ENCODE measurements at regions not wholly inside any gene's neighbourhood (a gene's known extent, or its start where the extent isn't known, plus 50 kb on each side); places are given as distances from the start of the nearest gene placed in this dataset.

GRCh38 chr13:47508527-47509228 is 492.4 kb downstream of the SUCLA2 start:
- Histone ChIP-seq H3K4me2 (ENCODE audit: insufficient read depth, low read length) (no peak overlapping the region), H3K4me1 (ENCODE audit: control insufficient read depth, extremely low read depth, insufficient read depth, low read length) (no peaks in the 10 kb centered on the region), H3K9ac (replicated peaks; ENCODE audit: extremely low read depth, insufficient read depth, low read length) (no peak overlapping the region), H3K27me3 (ENCODE audit: control insufficient read depth in 2 of 2, insufficient read depth in 2 of 2, low read length in 2 of 2) (no peaks in the 10 kb centered on the region), H3K9me3 (replicated peaks; ENCODE audit: control insufficient read depth, insufficient read depth, low read length) (peaks cover 6% of the 10 kb centered on the region), H3K79me2 (ENCODE audit: control insufficient read depth, insufficient read depth, low read length) (no peaks in the 10 kb centered on the region), H4K20me1 (replicated peaks; ENCODE audit: control insufficient read depth, extremely low read depth, insufficient read depth, low read length) (no peaks in the 10 kb centered on the region), H3K36me3 (ENCODE audit: control insufficient read depth in 2 of 2, extremely low read depth in 1 of 2, insufficient read depth in 2 of 2, low read length in 2 of 2) (no peaks in the 10 kb centered on the region), H3K4me3 (replicated peaks in 1 of 3; ENCODE audit: insufficient read depth in 1 of 3, low read depth in 1 of 3, low read length in 3 of 3) (no peak overlapping the region), H3K9me1 (replicated peaks; ENCODE audit: control insufficient read depth, extremely low read depth, insufficient read depth, low read length) (no peaks in the 10 kb centered on the region), H3K27ac (ENCODE audit: insufficient read depth, low read depth, low read length) (no peak overlapping the region), H2AFZ (ENCODE audit: low read depth, low read length) (no peak overlapping the region)
- ChIA-PET POLR2A (no interaction called here), CTCF (no interaction called here)
- no peak for DNase-seq (ENCODE audit: low read depth, low spot score)
- intact Hi-C loops (cut with micrococcal nuclease) (no loop called here), dilution Hi-C loops (cut with MboI; ENCODE audit: extremely low pct_ligation_motif_present, low sequenced_read_pairs) (no loop called here)
- no peak for TF ChIP-seq EZH2 (IDR thresholded peaks at IDR 0.05; ENCODE audit: borderline replicate concordance, low read depth, low read length, severe bottlenecking)
- no peak for TF ChIP-seq JUN (IDR thresholded peaks at IDR 0.05; ENCODE audit: borderline replicate concordance, insufficient read depth, insufficient read length, low read depth)
- no peak for TF ChIP-seq FOS (IDR thresholded peaks at IDR 0.05; ENCODE audit: borderline replicate concordance, insufficient read depth, low read length)
- no peak for TF ChIP-seq POLR2A (IDR thresholded peaks at IDR 0.05; ENCODE audit: low read depth, low read length)
- TF ChIP-seq POLR2AphosphoS5 (IDR thresholded peaks at IDR 0.05; ENCODE audit: insufficient read depth, low read depth, low read length), result no peak
- TF ChIP-seq, protein P1, sequence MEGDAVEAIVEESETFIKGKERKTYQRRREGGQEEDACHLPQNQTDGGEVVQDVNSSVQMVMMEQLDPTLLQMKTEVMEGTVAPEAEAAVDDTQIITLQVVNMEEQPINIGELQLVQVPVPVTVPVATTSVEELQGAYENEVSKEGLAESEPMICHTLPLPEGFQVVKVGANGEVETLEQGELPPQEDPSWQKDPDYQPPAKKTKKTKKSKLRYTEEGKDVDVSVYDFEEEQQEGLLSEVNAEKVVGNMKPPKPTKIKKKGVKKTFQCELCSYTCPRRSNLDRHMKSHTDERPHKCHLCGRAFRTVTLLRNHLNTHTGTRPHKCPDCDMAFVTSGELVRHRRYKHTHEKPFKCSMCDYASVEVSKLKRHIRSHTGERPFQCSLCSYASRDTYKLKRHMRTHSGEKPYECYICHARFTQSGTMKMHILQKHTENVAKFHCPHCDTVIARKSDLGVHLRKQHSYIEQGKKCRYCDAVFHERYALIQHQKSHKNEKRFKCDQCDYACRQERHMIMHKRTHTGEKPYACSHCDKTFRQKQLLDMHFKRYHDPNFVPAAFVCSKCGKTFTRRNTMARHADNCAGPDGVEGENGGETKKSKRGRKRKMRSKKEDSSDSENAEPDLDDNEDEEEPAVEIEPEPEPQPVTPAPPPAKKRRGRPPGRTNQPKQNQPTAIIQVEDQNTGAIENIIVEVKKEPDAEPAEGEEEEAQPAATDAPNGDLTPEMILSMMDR (IDR thresholded peaks at IDR 0.05; ENCODE audit: extremely low read depth in 1 of 2, insufficient read depth in 1 of 2, low read depth in 1 of 2, low read length in 2 of 2), result no peak
- TF ChIP-seq MAX (IDR thresholded peaks at IDR 0.05; ENCODE audit: insufficient read depth, insufficient read length), result no peak
- no peak for TF ChIP-seq MYC (IDR thresholded peaks at IDR 0.05; ENCODE audit: low read depth, low read length)
- TF ChIP-seq GATA2 (IDR thresholded peaks at IDR 0.05; ENCODE audit: insufficient read depth, insufficient read length, low read depth, low read length), result no peak
- no peak for FAIRE-seq
- BruUV-seq (replicated peaks), result no TSS peak
